AG09319 (cell line): ENCODE measurements at regions not wholly inside any gene's neighbourhood (a gene's known extent, or its start where the extent isn't known, plus 50 kb on each side); places are given as distances from the start of the nearest gene placed in this dataset.
"Not testable (repeated sequence)": the region's sequence is repeated elsewhere in the genome, so short reads cannot be mapped to it uniquely, and the experiment has no call there.

Experiments
- DNase-seq: peaks from one replicate; pipeline ENCODE4 v3.0.0-alpha.2; 2010; ENCODE audit warnings: low read depth; ENCODE audit errors: extremely low read depth
- CTCF ChIP-seq: IDR thresholded peaks from 2 replicates; pipeline ENCODE4 v1.5.1; 2011; ENCODE audit warnings: low read depth, mild to moderate bottlenecking, inconsistent platforms, low read length, moderate library complexity

GRCh38 chr12:127133675-127134335, 1133.2 kb upstream of the TMEM132C start:
- TF ChIP-seq CTCF = no peak
- DNase-seq = no peak

GRCh38 chr12:127140864-127141484, 1126.0 kb upstream of the TMEM132C start:
- DNase-seq = not testable (repeated sequence)

- no peak for DNase-seq
- no peak for TF ChIP-seq CTCF
Observed at GRCh38 chr12:127143020-127143419, 1124.0 kb upstream of the TMEM132C start.

GRCh38 chr12:127144770-127145169, 1122.2 kb upstream of the TMEM132C start:
- TF ChIP-seq CTCF = no peak
- no peak for DNase-seq

GRCh38 chr12:127145241-127145928, 1121.6 kb upstream of the TMEM132C start:
- no peak for DNase-seq
- no peak for TF ChIP-seq CTCF

- DNase-seq = peak; percentile 53
- peak; percentile 13 for TF ChIP-seq CTCF
Observed at GRCh38 chr12:127145929-127146789, 1120.8 kb upstream of the TMEM132C start.

- TF ChIP-seq CTCF = no peak
- DNase-seq = no peak
Observed at GRCh38 chr12:127146991-127147718, 1119.8 kb upstream of the TMEM132C start.
